SK-N-SH (cell line): ENCODE measurements at regions not wholly inside any gene's neighbourhood (a gene's known extent, or its start where the extent isn't known, plus 50 kb on each side); places are given as distances from the start of the nearest gene placed in this dataset.

Experiments
- CTCF ChIP-seq: fragments of 200-600 bp; sonication (generic); IDR thresholded peaks from 2 replicates; pipeline ENCODE4 v1.6.1; 2017; ENCODE audit warnings: antibody characterized with exemption, mild to moderate bottlenecking, moderate library complexity
- TCF12 ChIP-seq: IDR thresholded peaks from 2 replicates; pipeline ENCODE4 v1.4.0; 2012
- TF ChIP-seq, protein P1 (sequence below): IDR thresholded peaks from 2 replicates; pipeline ENCODE4 v1.6.1; 2012; ENCODE audit warnings: mild to moderate bottlenecking, low read depth, low read length, moderate library complexity

- TF ChIP-seq TCF12 (no peak), CTCF (no peak)
- TF ChIP-seq, protein P1, sequence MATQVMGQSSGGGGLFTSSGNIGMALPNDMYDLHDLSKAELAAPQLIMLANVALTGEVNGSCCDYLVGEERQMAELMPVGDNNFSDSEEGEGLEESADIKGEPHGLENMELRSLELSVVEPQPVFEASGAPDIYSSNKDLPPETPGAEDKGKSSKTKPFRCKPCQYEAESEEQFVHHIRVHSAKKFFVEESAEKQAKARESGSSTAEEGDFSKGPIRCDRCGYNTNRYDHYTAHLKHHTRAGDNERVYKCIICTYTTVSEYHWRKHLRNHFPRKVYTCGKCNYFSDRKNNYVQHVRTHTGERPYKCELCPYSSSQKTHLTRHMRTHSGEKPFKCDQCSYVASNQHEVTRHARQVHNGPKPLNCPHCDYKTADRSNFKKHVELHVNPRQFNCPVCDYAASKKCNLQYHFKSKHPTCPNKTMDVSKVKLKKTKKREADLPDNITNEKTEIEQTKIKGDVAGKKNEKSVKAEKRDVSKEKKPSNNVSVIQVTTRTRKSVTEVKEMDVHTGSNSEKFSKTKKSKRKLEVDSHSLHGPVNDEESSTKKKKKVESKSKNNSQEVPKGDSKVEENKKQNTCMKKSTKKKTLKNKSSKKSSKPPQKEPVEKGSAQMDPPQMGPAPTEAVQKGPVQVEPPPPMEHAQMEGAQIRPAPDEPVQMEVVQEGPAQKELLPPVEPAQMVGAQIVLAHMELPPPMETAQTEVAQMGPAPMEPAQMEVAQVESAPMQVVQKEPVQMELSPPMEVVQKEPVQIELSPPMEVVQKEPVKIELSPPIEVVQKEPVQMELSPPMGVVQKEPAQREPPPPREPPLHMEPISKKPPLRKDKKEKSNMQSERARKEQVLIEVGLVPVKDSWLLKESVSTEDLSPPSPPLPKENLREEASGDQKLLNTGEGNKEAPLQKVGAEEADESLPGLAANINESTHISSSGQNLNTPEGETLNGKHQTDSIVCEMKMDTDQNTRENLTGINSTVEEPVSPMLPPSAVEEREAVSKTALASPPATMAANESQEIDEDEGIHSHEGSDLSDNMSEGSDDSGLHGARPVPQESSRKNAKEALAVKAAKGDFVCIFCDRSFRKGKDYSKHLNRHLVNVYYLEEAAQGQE, result no peak
Measured at GRCh38 chr7:25392588-25393338, 164.5 kb upstream of the NPVF start.
